Coronary artery (tissue), 2 donors: ENCODE measurements at regions not wholly inside any gene's neighbourhood (a gene's known extent, or its start where the extent isn't known, plus 50 kb on each side); places are given as distances from the start of the nearest gene placed in this dataset.

Experiments used
- DNase-seq: peaks from one replicate; pipeline ENCODE4 v3.0.0-alpha.2; 2017; ENCODE audit warnings: low spot score
- H3K27ac ChIP-seq, 2 donors: fragments of 200-600 bp; sonication (generic); one replicate each; pipeline ENCODE4 v1.5.1; 2016 to 2019
- H3K4me3 ChIP-seq: fragments of 200-600 bp; sonication (generic); 2 replicates; pipeline ENCODE4 v1.5.1; 2016; ENCODE audit warnings: mild to moderate bottlenecking, moderate library complexity
- CTCF ChIP-seq: fragments of 200-600 bp; sonication (generic); IDR thresholded peaks from one replicate; pipeline ENCODE4 v1.5.1; 2019; ENCODE audit warnings: antibody characterized with exemption

- H3K4me3 ChIP-seq: no peak overlapping the region
- H3K27ac ChIP-seq: no peak overlapping the region
- TF ChIP-seq CTCF: no peak
- no peak for DNase-seq
Observed at GRCh38 chr1:207228987-207229386, 92.5 kb upstream of the CD55 start.

- DNase-seq: no peak
- Histone ChIP-seq H3K4me3 (no peak overlapping the region), H3K27ac (no peak overlapping the region)
- no peak for TF ChIP-seq CTCF
Observed at GRCh38 chr1:207230441-207230840, 91.0 kb upstream of the CD55 start.

- Histone ChIP-seq H3K27ac (no peak overlapping the region), H3K4me3 (no peak overlapping the region)
- no peak for TF ChIP-seq CTCF
- no peak for DNase-seq
Observed at GRCh38 chr1:207234690-207235089, 86.8 kb upstream of the CD55 start.

GRCh38 chr1:207239874-207240273, 81.6 kb upstream of the CD55 start:
- Histone ChIP-seq H3K27ac (no peak overlapping the region), H3K4me3 (no peak overlapping the region)
- TF ChIP-seq CTCF: no peak
- no peak for DNase-seq

GRCh38 chr1:207240325-207241101, 81.0 kb upstream of the CD55 start:
- no peak for TF ChIP-seq CTCF
- DNase-seq: no peak
- Histone ChIP-seq H3K4me3 (no peak overlapping the region), H3K27ac (no peak overlapping the region)

GRCh38 chr1:207241164-207241934, 80.1 kb upstream of the CD55 start:
- no peak for TF ChIP-seq CTCF
- no peak overlapping the region for H3K27ac ChIP-seq
- DNase-seq: no peak
- no peak overlapping the region for H3K4me3 ChIP-seq
